ENCODE measurements at regions not wholly inside any gene's neighbourhood (a gene's known extent, or its start where the extent isn't known, plus 50 kb on each side); places are given as distances from the start of the nearest gene placed in this dataset.

DNA sequence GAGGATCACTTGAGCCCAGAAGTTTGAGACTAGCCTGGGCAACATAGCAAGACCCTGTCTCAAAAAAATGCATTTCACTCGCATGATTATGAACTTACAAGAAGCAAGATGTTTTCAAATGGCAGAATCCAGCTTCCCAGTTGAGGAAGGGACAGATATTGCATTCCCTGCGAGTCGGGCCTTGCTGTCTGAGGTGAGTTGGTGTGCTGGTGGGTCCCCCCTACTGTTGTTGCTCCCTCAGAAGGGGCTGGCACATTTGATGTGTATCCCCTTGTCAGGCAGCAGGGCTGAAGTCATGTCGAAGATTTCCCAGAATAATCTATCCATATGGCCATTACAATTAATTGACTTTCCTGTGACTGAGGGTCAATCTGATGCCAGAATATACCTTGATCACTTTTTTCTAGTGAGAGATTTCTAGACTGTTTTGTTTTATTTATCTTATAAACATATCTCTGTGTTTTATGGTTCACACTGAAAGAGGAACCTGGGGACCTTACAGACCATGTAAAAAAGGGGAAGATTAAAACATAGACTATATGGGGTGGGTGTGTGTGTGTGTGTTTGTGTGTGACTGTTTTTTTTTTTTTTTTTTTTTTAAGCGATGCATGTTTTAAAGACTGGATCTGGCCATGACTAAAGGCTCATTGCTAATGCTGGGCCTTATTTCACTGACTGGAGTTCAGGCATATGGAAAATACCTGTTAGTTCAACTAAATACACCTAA lies 112.1 kb upstream of the MRPS22 start:
- TF ChIP-seq, protein P1, sequence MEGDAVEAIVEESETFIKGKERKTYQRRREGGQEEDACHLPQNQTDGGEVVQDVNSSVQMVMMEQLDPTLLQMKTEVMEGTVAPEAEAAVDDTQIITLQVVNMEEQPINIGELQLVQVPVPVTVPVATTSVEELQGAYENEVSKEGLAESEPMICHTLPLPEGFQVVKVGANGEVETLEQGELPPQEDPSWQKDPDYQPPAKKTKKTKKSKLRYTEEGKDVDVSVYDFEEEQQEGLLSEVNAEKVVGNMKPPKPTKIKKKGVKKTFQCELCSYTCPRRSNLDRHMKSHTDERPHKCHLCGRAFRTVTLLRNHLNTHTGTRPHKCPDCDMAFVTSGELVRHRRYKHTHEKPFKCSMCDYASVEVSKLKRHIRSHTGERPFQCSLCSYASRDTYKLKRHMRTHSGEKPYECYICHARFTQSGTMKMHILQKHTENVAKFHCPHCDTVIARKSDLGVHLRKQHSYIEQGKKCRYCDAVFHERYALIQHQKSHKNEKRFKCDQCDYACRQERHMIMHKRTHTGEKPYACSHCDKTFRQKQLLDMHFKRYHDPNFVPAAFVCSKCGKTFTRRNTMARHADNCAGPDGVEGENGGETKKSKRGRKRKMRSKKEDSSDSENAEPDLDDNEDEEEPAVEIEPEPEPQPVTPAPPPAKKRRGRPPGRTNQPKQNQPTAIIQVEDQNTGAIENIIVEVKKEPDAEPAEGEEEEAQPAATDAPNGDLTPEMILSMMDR (IDR thresholded peaks at IDR 0.05; ENCODE audit: borderline replicate concordance, extremely low read depth, low read length, poor library complexity, severe bottlenecking): no peak
- no peak for TF ChIP-seq EZH2 (IDR thresholded peaks at IDR 0.05; ENCODE audit: borderline replicate concordance, low read depth, low read length, severe bottlenecking)

Data from DND-41 (cell line).